ENCODE measurements at regions not wholly inside any gene's neighbourhood (a gene's known extent, or its start where the extent isn't known, plus 50 kb on each side); places are given as distances from the start of the nearest gene placed in this dataset.

DNA sequence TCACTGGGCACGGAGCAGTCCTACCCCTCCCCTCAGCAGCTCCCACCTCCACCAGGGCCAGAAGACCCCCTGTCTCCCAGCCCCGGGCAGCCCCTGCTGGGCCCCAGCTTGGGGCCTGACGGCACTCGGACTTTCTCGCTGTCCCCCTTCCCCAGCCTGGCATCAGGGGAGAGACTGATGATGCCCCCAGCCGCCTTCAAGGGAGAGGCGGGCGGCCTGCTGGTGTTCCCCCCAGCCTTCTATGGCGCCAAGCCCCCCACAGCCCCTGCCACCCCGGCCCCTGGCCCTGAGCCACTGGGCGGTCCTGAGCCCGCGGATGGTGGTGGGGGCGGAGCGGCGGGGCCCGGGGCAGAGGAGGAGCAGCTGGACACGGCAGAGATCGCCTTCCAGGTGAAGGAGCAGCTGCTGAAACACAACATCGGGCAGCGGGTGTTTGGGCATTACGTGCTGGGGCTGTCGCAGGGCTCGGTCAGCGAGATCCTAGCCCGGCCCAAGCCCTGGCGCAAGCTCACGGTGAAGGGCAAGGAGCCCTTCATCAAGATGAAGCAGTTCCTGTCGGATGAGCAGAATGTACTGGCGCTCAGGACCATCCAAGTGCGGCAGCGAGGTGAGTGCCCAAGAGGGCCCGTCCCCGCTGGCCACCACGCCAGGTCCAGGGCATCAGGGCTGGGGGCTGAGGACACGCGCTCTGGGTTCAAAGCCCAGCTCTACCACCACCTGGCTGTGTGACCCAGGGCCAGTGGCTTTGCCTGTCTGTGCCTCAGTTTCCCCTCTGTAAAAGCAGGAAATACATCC, 58.6 kb downstream of the PHETA1 start:
- H3K27ac ChIP-seq = no peak overlapping the region
- H3K27me3 ChIP-seq (replicated peaks) = no peaks in the 10 kb centered on the region
- no peak for DNase-seq (ENCODE audit: low read depth in 1 of 2, low spot score in 2 of 2)
- H3K36me3 ChIP-seq = no peaks in the 10 kb centered on the region
- peaks cover 2% of the 10 kb centered on the region for H3K9me3 ChIP-seq (replicated peaks)
- H3K4me3 ChIP-seq = no peak overlapping the region
- no peaks in the 10 kb centered on the region for H3K4me1 ChIP-seq (replicated peaks)

DNA sequence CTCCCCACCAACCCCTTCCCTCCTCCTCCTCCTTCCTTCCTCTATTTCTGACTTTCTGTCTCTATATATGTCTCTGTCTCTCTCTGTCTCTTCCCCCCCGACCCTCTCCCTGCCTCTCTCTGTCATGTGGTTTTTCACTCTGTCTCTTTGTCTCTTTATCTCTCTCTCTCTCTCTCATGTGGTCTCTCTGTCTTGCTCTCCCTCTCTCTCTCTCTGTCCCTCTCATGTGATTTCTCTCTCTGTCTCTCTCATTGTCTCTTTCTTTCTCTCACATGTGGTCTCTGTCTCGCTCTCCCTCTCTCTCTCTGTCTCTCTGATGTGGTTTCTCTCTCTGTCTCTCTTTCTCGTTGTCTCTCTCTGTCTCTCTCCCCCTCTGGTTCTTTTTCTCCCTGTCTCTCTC, 59.3 kb downstream of the PHETA1 start:
- Histone ChIP-seq H3K36me3 (no peaks in the 10 kb centered on the region), H3K27ac (no peak overlapping the region), H3K4me1 (replicated peaks) (no peaks in the 10 kb centered on the region), H3K9me3 (replicated peaks) (peaks cover 9% of the 10 kb centered on the region), H3K27me3 (replicated peaks) (no peaks in the 10 kb centered on the region), H3K4me3 (no peak overlapping the region)
- DNase-seq (ENCODE audit: low read depth in 1 of 2, low spot score in 2 of 2) = no peak

DNA sequence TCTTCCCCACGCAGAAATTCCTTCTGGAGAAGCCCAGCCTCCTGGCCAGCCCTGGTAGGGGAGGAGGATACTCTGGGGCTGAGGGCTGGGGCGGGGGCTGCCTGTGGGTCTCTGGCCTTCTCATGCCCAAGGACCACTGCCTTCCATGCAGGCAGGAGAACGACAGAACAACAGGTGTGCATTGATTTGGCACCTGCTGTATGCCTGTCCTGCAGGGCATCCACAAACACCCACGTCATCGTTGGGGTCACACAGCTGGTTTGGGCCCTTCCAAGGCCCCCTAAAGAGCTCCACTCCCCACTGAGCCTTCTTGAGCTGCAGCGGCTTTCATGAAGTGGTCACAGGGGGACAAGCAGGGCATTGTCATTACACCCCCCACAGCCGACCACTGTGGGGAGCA, 60.4 kb downstream of the PHETA1 start:
- Histone ChIP-seq H3K9me3 (replicated peaks) (peaks cover 14% of the 10 kb centered on the region), H3K36me3 (no peaks in the 10 kb centered on the region), H3K4me1 (replicated peaks) (no peaks in the 10 kb centered on the region), H3K27ac (no peak overlapping the region), H3K4me3 (no peak overlapping the region), H3K27me3 (replicated peaks) (no peaks in the 10 kb centered on the region)
- no peak for DNase-seq (ENCODE audit: low read depth in 1 of 2, low spot score in 2 of 2)

DNA sequence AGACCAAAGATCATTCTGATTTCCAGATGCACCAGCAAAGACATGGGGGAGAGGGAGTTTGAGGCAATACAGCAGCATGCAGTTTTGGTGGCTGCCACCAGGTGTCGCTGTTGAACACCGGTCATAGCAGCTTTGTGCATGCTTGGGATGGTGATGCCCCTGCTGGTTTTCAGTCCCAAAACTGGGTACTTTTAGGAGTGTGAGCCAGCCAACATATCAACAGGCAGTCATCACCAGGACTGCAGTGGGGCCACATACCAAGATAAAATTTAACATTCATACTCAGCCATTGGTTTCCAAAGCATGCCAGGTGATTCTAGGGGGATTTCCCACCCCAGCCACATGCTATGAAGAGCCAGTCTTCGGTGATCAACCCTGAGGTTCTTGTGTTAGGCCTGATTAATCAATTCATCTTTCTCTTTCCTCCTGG, 64.2 kb downstream of the PHETA1 start:
- H3K9me3 ChIP-seq (replicated peaks) = peaks cover 14% of the 10 kb centered on the region
- H3K27me3 ChIP-seq (replicated peaks) = no peaks in the 10 kb centered on the region
- no peak for DNase-seq (ENCODE audit: low read depth in 1 of 2, low spot score in 2 of 2)
- no peak overlapping the region for H3K4me3 ChIP-seq
- H3K4me1 ChIP-seq (replicated peaks) = no peaks in the 10 kb centered on the region
- no peak overlapping the region for H3K27ac ChIP-seq
- H3K36me3 ChIP-seq = no peaks in the 10 kb centered on the region

DNA sequence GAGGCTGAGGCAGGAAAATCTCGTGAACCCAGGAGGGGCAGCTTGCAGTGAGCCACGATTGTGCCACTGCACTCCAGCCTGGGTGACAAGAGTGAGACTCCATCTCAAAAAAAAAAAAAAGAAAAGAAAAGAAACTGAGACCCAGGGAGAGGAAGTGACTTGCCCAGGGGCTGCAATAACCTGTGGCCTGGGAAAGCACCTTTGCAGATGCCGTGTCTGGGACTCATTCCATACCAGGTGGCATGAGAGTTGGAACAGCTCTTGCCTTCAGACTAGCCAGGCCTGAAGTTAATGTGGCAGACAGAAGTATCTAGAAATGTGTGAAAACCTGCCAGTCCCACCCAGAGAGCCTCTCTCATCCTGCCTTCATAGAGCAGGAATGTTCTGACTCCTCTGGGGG, 65.4 kb downstream of the PHETA1 start:
- no peak overlapping the region for H3K4me3 ChIP-seq
- no peaks in the 10 kb centered on the region for H3K4me1 ChIP-seq (replicated peaks)
- DNase-seq (ENCODE audit: low read depth in 1 of 2, low spot score in 2 of 2) = no peak
- H3K9me3 ChIP-seq (replicated peaks) = peaks cover 18% of the 10 kb centered on the region
- H3K27me3 ChIP-seq (replicated peaks) = no peaks in the 10 kb centered on the region
- H3K27ac ChIP-seq = no peak overlapping the region
- H3K36me3 ChIP-seq = no peaks in the 10 kb centered on the region

DNA sequence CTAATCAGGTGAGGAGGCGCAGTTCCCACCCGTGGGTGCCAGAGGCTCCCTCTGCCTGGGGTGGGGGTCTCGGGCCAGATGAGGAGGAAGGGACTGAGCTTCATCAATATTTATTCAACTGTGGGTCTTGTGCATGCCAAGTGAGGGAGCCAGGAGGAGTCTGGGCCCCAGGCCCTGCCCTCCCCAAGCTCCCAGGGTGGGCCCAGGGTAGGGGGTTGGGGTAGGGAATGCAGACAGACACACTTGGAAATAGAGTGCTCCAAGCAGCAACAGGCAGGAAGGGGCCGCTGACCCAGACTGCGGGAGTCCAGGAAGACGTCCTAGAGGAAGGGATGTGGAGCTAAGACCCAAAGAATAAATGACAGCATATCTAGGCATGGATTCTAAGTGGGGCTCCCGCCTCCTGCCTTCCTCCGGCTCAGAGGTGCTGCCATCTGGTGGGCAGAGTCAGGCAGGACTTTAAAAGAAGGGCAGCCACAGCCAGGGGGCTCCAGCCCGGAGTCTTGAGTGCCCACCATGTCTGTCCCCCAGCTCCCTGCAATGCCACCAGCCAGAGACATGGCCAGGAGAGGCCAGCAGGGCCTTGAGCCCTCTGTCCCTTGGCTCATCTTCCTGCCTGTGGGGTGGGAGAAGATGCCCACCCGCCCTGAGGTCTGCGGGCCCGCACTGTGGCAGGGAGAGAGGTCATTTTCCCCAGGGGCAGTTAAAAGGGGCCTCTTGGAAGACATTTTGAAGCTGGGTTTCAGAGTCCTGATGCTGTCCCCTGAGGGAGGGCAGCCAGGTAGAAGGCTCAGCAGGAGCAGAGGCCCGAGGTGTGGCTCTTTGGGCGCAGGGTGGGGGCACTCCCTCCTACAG, 70.1 kb downstream of the PHETA1 start:
- DNase-seq (ENCODE audit: low read depth in 1 of 2, low spot score in 2 of 2) = peak in 1 of 2 experiments; percentile 33
- H3K4me1 ChIP-seq (replicated peaks) = no peaks in the 10 kb centered on the region
- H3K36me3 ChIP-seq = no peaks in the 10 kb centered on the region
- H3K27me3 ChIP-seq (replicated peaks) = no peaks in the 10 kb centered on the region
- no peak overlapping the region for H3K4me3 ChIP-seq
- H3K9me3 ChIP-seq (replicated peaks) = 0 out of 2 replicates have a peak, but pooled peaks cover 4% of the 10 kb centered on the region
- H3K27ac ChIP-seq = no peak overlapping the region

DNA sequence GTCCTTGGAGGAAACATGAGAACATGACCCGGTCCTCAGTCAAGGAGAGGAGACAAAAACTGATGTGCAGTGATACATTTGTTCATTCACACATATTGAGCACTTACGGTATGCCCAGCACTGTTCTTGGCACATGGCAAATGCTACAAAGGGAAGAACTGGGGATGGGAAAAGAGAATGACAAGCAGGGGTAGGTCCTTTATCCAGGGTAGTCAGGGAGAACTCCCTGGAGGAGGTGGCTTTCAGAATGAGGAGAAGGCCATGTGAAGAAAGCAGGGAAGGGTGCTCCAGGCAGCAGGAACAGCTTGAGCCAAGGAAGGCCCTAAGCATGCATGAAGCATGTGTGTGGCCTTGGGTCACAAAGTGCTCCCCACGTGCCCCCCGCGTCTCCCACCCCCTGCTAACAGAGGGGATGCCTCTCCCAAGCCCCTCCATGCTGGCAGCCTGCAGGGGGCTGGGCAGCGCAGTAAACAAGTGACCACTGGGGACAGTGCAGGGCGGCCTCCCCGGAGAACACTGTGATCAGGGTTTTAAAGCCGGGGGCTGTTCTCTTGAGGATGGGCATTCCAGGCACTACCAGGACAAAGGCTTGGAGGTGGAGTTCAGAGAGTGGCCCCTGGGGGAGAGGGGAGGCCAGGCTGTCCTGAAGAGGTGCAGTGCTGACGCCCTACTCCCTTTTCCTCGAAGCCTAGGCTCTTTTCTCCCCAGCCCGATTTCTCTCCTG, 71.0 kb downstream of the PHETA1 start:
- H3K36me3 ChIP-seq = no peaks in the 10 kb centered on the region
- DNase-seq (ENCODE audit: low read depth in 1 of 2, low spot score in 2 of 2) = no peak

DNA sequence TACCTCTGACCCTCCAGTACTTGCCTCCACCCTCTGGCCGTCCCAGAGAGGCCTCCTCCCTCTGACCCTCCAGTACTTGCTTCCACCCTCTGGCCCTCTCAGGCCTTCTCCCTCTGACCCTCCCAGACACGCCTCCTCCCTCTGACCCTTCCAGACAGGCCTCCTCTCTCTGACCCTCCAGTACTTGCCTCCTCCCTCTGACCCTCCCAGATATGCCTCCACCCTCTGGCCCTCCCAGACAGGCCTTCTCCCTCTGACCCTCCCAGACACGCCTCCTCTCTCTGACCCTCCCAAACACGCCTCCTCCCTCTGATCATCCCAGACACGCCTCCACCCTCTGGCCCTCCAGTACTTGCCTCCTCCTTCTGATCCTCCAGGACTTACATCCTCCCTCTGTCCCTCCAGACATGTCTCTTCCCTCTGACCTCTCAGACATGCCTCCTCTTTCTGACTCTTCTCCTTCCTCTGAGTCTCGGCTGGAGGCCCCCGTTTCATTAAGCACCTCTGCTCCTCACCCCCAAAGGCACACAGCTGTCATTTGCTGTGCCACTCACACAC, 71.9 kb downstream of the PHETA1 start:
- DNase-seq (ENCODE audit: low read depth in 1 of 2, low spot score in 2 of 2) = no peak
- Histone ChIP-seq H3K9me3 (replicated peaks) (0 out of 2 replicates have a peak, but pooled peaks cover 4% of the 10 kb centered on the region), H3K4me1 (replicated peaks) (no peaks in the 10 kb centered on the region)

More for the DNA sequence above, 71.0 kb downstream of the PHETA1 start:
- no peak overlapping the region for H3K27ac ChIP-seq
- no peaks in the 10 kb centered on the region for H3K4me1 ChIP-seq (replicated peaks)
- H3K27me3 ChIP-seq (replicated peaks) = no peaks in the 10 kb centered on the region
- H3K4me3 ChIP-seq = no peak overlapping the region
- H3K9me3 ChIP-seq (replicated peaks) = 0 out of 2 replicates have a peak, but pooled peaks cover 4% of the 10 kb centered on the region

DNA sequence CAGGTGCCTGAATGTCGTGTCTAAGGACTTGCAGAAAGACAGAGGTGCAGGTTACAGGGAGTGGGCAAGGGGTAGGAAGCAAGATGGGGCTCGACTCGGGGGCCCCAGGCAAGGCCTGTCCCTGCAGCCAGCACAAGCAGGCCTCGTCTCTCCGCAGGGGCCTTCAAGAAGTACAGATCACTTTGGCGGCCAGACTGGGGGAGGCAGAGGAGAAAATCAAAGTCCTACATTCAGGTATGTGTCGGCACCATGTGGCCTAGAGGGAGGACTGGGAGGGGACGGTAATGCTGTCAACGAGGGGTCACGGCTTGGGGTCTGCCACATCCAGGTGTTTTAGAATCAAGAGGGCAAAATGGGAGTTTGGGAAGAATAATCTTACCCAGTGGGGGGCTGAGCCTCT, 73.7 kb downstream of the PHETA1 start:
- Histone ChIP-seq H3K9me3 (replicated peaks) (0 out of 2 replicates have a peak, but pooled peaks cover 4% of the 10 kb centered on the region), H3K27me3 (replicated peaks) (no peaks in the 10 kb centered on the region)

More for the DNA sequence above, 71.9 kb downstream of the PHETA1 start:
- Histone ChIP-seq H3K4me3 (no peak overlapping the region), H3K36me3 (no peaks in the 10 kb centered on the region), H3K27ac (no peak overlapping the region), H3K27me3 (replicated peaks) (no peaks in the 10 kb centered on the region)

DNA sequence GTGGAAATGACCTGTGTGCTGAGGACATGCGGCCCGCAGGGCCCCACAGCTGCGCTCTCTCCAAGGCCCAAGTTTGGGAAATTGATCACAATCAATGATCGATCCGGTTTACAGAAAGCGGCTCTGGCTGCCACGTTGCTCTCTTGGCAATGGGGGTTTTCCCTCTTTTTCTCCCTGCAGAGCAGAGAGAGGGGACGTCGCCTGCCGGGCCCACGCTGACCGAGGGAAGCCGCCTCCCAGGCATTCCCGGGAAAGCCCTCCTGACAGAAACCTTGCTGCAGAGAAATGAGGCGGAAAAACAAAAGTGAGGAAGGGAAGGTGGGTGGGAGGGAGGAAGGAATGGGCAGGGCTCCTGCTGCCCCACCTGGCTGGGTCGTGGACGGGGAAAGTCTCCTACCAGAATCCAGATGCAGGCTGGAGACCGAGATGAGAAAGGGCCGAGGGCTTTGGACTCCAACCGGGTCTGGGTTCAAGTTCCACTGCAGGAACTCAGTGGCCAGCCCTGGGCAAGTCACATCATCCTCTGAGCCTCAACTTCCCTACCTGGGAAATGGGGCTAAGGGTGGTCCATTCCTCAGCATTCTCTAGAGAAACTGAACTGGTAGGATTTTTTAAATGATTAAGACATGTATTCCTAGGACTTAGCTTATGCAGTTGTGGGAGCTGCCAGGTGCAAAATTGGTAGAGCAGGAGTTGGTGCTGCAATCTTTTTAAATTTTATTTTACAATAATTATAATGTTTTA, 75.5 kb downstream of the PHETA1 start:
- H3K27me3 ChIP-seq (replicated peaks) = no peaks in the 10 kb centered on the region

More for the DNA sequence above, 73.7 kb downstream of the PHETA1 start:
- H3K4me3 ChIP-seq = no peak overlapping the region
- no peaks in the 10 kb centered on the region for H3K4me1 ChIP-seq (replicated peaks)
- no peaks in the 10 kb centered on the region for H3K36me3 ChIP-seq
- H3K27ac ChIP-seq = no peak overlapping the region
- DNase-seq (ENCODE audit: low read depth in 1 of 2, low spot score in 2 of 2) = no peak

DNA sequence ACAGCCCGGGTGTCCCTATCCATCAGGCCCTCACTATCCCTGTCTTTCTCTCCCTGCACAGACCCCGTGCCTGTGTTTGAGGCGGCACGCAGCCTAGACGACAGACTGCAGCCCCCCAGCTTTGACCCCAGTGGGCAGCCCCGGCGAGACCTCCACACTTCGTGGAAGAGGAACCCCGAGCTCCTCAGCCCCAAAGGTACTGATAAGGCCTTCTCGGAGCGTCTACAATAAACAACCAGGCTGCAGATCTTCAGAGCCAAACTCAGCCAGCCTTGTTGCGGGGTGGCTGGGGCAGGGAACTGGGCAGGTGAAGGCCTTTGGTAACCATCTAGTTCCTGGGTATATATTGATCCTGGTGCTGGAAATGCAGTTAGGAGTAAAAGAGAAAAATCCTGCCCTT, 77.5 kb downstream of the PHETA1 start:
- no peaks in the 10 kb centered on the region for H3K9me3 ChIP-seq (replicated peaks)
- no peak overlapping the region for H3K27ac ChIP-seq
- H3K4me3 ChIP-seq = no peak overlapping the region
- H3K4me1 ChIP-seq (replicated peaks) = no peaks in the 10 kb centered on the region
- no peak for DNase-seq (ENCODE audit: low read depth in 1 of 2, low spot score in 2 of 2)
- H3K27me3 ChIP-seq (replicated peaks) = no peaks in the 10 kb centered on the region
- H3K36me3 ChIP-seq = no peaks in the 10 kb centered on the region

More for the DNA sequence above, 75.5 kb downstream of the PHETA1 start:
- Histone ChIP-seq H3K4me1 (replicated peaks) (no peaks in the 10 kb centered on the region), H3K9me3 (replicated peaks) (no peaks in the 10 kb centered on the region), H3K27ac (no peak overlapping the region), H3K4me3 (no peak overlapping the region), H3K36me3 (no peaks in the 10 kb centered on the region)
- no peak for DNase-seq (ENCODE audit: low read depth in 1 of 2, low spot score in 2 of 2)

DNA sequence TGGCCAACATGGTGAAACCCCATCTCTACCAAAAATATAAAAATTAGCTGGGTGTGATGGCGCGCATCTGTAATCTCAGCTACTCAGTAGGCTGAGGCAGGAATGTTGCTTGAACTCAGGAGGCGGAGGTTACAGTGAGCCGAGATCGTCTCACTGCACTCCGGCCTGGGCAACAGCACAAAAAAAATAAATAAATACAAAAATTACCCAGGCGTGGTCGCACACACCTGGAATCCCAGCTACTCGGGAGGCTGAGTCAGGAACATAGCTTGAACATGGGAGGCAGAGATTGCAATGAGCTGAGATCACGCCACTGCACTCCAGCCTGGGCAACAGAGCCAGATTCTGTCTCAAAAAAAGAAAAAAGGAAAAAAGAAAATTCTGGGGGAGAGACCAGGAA, 80.1 kb downstream of the PHETA1 start:
- no peak overlapping the region for H3K27ac ChIP-seq
- no peaks in the 10 kb centered on the region; the same call in 1 of the 2 replicates for H3K27me3 ChIP-seq (replicated peaks)
- H3K9me3 ChIP-seq (replicated peaks) = no peaks in the 10 kb centered on the region
- no peaks in the 10 kb centered on the region for H3K36me3 ChIP-seq
- DNase-seq (ENCODE audit: low read depth in 1 of 2, low spot score in 2 of 2) = no peak
- H3K4me1 ChIP-seq (replicated peaks) = no peaks in the 10 kb centered on the region
- H3K4me3 ChIP-seq = no peak overlapping the region

Measured in SJSA1 (cell line).